Fibroblast of skin of back (primary cell): ENCODE measurements at regions not wholly inside any gene's neighbourhood (a gene's known extent, or its start where the extent isn't known, plus 50 kb on each side); places are given as distances from the start of the nearest gene placed in this dataset.

Experiments
- DNase-seq: peaks from one replicate; pipeline ENCODE4 v3.0.0-alpha.2; 2013

GRCh38 chr17:65477600-65477999 lies 83.8 kb downstream of the AXIN2 start:
- DNase-seq = no peak

- no peak for DNase-seq
Observed at GRCh38 chr17:65474660-65475059, 86.8 kb downstream of the AXIN2 start.

- no peak for DNase-seq
Observed at GRCh38 chr17:65473985-65474384, 87.5 kb downstream of the AXIN2 start.

GRCh38 chr17:65473363-65473762 lies 88.1 kb downstream of the AXIN2 start:
- DNase-seq = no peak

GRCh38 chr17:65472666-65473309 lies 88.7 kb downstream of the AXIN2 start:
- DNase-seq = peak; percentile 29

- DNase-seq = no peak
Observed at GRCh38 chr17:65470783-65471182, 90.7 kb downstream of the AXIN2 start.

- DNase-seq = no peak
Observed at GRCh38 chr17:65468321-65468720, 93.1 kb downstream of the AXIN2 start.

GRCh38 chr17:65467156-65467555 lies 94.3 kb downstream of the AXIN2 start:
- no peak for DNase-seq

- DNase-seq = no peak
Observed at GRCh38 chr17:65466547-65466946, 94.9 kb downstream of the AXIN2 start.

- no peak for DNase-seq
Observed at GRCh38 chr17:65463242-65463641, 98.2 kb downstream of the AXIN2 start.

- DNase-seq = no peak
Observed at GRCh38 chr17:65459677-65460347, 101.6 kb downstream of the AXIN2 start.

GRCh38 chr17:65457635-65458257 lies 103.7 kb downstream of the AXIN2 start:
- no peak for DNase-seq

- no peak for DNase-seq
Observed at GRCh38 chr17:65457183-65457582, 104.3 kb downstream of the AXIN2 start.

- DNase-seq = peak; percentile 11
Observed at GRCh38 chr17:65456368-65457151, 104.9 kb downstream of the AXIN2 start.

GRCh38 chr17:65455972-65456343 lies 105.5 kb downstream of the AXIN2 start:
- peak; percentile 18 for DNase-seq

- DNase-seq = no peak
Observed at GRCh38 chr17:65455154-65455971, 106.1 kb downstream of the AXIN2 start.

- no peak for DNase-seq
Observed at GRCh38 chr17:65453204-65453931, 108.1 kb downstream of the AXIN2 start.

- DNase-seq = no peak
Observed at GRCh38 chr17:65449495-65449894, 112.0 kb downstream of the AXIN2 start.

GRCh38 chr17:65447823-65448222 lies 113.6 kb downstream of the AXIN2 start:
- DNase-seq = no peak

GRCh38 chr17:65446838-65447526 lies 114.5 kb downstream of the AXIN2 start:
- no peak for DNase-seq

- DNase-seq = no peak
Observed at GRCh38 chr17:65446043-65446442, 115.4 kb downstream of the AXIN2 start.
